Epithelial cell of prostate (primary cell): ENCODE measurements at regions not wholly inside any gene's neighbourhood (a gene's known extent, or its start where the extent isn't known, plus 50 kb on each side); places are given as distances from the start of the nearest gene placed in this dataset.
"Not testable (repeated sequence)": the region's sequence is repeated elsewhere in the genome, so short reads cannot be mapped to it uniquely, and the experiment has no call there.

Source experiments
- DNase-seq: peaks from one replicate; pipeline ENCODE4 v3.0.0-alpha.2; 2011; ENCODE audit warnings: low read depth, low spot score
- H3K27ac ChIP-seq: fragments of 450-650 bp; 2 replicates; pipeline ENCODE4 v1.5.1; 2017; ENCODE audit warnings: mild to moderate bottlenecking

DNA sequence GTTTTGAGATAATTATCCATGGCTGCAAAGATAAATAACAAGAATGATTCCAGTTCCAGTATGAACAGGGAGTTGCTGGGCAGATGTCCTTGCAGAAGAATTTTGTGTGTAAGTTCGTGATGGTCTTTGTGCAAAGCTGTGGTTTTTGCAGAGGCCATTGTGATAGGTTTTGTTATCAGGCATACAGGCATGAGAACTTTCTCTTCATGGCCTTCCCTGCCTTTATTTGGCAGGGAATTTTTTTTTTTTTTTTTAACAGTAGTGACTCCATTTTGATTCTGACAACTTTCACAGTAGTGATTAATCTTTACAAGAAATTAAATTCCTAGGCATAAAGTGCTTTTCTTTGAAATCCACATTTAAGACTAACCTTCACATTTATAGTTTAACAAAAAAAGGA is 1999.5 kb upstream of the CDH6 start:
- no peak overlapping the region for H3K27ac ChIP-seq
- no peak for DNase-seq

DNA sequence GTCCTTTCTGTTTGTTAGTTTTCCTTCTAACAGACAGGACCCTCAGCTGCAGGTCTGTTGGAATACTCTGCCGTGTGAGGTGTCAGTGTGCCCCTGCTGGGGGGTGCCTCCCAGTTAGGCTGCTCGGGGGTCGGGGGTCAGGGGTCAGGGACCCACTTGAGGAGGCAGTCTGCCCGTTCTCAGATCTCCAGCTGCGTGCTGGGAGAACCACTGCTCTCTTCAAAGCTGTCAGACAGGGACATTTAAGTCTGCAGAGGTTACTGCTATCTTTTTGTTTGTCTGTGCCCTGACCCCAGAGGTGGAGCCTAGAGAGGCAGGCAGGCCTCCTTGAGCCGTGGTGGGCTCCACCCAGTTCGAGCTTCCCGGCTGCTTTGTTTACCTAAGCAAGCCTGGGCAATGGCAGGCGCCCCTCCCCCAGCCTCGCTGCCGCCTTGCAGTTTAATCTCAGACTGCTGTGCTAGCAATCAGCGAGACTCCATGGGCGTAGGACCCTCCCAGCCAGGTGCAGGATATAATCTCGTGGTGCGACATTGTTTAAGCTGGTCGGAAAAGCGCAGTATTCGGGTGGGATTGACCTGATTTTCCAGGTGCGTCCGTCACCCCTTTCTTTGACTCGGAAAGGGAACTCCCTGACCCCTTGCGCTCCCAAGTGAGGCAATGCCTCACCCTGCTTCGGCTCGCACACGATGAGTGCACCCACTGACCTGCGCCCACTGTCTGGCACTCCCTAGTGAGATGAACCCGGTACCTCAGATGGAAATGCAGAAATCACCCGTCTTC is 2002.0 kb upstream of the CDH6 start:
- not testable (repeated sequence) for DNase-seq, H3K27ac ChIP-seq

DNA sequence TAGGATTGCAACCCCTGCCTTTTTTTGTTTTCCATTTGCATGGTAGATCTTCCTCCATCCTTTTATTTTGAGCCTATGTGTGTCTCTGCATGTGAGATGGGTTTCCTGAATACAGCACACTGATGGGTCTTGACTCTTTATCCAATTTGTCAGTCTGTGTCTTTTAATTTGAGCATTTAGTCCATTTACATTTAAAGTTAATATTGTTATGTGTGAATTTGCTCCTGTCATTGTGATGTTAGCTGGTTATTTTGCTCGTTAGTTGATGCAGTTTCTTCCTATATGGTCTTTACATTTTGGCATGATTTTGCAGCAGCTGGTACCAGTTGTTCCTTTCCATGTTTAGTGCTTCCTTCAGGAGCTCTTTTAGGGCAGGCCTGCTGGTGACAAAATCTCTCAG is 2003.1 kb upstream of the CDH6 start:
- DNase-seq, H3K27ac ChIP-seq: not testable (repeated sequence)

DNA sequence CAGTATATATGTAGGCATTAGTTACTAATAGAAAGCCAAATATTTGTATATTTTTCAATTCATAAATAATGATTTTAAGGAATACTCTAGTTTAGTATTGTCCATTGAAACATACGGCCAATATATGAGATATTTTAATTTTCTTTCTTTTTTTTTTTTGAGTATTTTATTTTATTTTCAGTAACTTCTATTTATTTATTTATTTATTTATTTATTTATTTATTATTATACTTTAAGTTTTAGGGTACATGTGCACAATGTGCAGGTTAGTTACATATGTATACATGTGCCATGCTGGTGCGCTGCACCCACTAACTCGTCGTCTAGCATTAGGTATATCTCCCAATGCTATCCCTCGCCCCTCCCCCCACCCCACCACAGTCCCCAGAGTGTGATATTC is 2007.1 kb upstream of the CDH6 start:
- not testable (repeated sequence) for H3K27ac ChIP-seq, DNase-seq

DNA sequence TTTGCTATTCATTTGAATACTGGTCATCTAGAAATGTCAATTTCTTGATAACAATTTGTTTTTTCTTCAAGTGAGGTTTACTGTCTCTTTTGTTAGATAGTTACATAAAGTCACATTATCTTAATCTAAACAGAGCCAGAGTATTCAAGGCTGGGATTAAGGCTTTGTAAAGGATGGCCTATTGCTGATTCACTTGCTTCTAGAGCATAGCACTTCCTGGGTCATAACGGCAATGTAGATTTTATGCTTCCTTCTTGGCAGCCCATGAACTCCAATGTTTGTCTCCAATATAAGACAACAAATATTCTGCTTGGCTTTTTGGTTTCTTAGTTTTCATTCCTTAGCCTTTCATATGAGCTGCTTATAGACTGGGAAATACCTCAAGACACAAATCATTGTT is 2007.9 kb upstream of the CDH6 start:
- H3K27ac ChIP-seq: no peak overlapping the region
- no peak for DNase-seq

- DNase-seq: no peak
- H3K27ac ChIP-seq: no peak overlapping the region
Observed at GRCh38 chr5:29175774-29176173, 2017.7 kb upstream of the CDH6 start.

GRCh38 chr5:29170599-29170998 is 2022.9 kb upstream of the CDH6 start:
- DNase-seq: no peak
- H3K27ac ChIP-seq: no peak overlapping the region

- no peak for DNase-seq
- no peak overlapping the region for H3K27ac ChIP-seq
Observed at GRCh38 chr5:29169886-29170285, 2023.6 kb upstream of the CDH6 start.

- no peak overlapping the region for H3K27ac ChIP-seq
- no peak for DNase-seq
Observed at GRCh38 chr5:29162297-29162696, 2031.2 kb upstream of the CDH6 start.

DNA sequence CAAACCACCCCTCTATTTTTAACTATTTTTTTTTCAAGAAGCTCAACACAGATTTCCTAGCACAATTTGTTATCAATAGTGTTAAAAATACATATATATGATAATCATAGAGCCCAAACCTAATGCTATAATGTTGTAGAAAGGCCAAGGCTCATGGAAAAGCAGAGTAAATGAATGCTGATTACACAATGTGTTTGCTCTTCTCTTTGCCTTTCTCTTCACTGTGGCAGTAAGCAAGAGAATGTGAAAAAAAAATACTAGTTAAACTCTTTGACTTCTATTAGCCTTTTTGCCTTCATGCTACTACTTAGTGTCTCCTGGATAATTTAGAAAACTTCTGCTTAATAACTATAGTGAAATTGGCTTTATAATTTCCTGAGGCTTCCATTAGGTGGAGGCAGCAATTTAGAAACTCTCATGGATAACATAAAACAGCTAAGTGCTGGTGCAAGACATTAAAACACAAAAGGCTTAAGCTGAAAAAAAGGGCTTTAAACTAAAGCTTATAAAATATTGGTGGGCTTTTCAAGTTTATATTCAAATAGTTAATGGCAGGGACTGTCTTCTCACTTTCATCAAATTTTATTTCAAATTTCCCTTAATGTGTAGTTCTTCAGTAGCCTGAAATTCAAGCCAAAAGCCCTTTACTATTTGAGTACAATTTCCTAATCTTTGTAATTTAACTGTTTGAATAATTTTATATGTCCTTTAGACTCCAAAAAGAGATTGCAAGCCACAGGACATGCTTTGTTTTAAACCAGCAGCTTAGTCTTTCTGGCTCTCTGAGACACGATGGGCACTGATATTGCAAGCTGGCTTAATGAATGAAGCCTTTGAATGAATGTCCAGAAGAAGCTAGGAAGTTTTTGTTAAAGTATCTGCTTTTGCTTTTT is 2031.8 kb upstream of the CDH6 start:
- no peak for DNase-seq
- H3K27ac ChIP-seq: no peak overlapping the region

GRCh38 chr5:29157975-29158374 is 2035.5 kb upstream of the CDH6 start:
- no peak overlapping the region for H3K27ac ChIP-seq
- no peak for DNase-seq

- no peak overlapping the region for H3K27ac ChIP-seq
Observed at GRCh38 chr5:29150840-29151239, 2042.6 kb upstream of the CDH6 start.

GRCh38 chr5:29148581-29148980 is 2044.9 kb upstream of the CDH6 start:
- no peak for DNase-seq
- no peak overlapping the region for H3K27ac ChIP-seq

More at GRCh38 chr5:29150840-29151239, 2042.6 kb upstream of the CDH6 start:
- no peak for DNase-seq

DNA sequence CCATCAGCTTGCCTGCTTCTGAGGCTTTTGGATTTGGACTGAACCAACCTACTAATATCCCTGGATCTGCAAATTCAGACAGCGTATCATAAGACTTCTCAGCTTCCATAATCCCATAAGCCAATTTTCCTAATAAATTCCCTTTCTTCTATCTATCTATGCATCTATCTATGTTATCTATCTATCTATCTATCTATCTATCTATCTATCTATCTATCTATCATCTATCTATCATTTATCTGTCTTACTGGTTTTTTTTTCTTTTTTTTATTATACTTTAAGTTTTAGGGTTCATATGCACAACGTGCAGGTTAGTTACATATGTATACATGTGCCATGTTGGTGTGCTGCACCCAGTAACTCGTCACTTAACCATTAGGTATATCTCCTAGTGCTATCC is 2045.4 kb upstream of the CDH6 start:
- no peak for DNase-seq
- no peak overlapping the region for H3K27ac ChIP-seq

DNA sequence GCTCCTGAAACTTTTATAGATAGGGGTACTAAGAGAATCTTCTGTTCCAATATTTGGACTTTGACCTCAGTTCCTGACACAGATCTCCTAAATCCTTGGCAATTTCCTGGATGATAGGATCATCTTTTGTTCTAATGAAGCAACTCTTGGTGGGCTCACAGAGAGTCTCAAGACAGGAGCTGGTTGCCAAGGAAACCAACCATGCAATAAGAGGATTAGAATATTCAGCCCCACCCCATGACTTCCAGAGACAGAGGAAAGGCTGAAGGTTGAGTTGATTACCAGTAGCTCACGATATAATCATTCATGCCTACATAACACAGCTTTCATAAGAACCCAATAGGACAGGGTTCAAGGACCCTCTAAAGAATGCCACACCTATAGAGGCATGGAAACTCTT is 2050.2 kb upstream of the CDH6 start:
- no peak overlapping the region for H3K27ac ChIP-seq
- no peak for DNase-seq

DNA sequence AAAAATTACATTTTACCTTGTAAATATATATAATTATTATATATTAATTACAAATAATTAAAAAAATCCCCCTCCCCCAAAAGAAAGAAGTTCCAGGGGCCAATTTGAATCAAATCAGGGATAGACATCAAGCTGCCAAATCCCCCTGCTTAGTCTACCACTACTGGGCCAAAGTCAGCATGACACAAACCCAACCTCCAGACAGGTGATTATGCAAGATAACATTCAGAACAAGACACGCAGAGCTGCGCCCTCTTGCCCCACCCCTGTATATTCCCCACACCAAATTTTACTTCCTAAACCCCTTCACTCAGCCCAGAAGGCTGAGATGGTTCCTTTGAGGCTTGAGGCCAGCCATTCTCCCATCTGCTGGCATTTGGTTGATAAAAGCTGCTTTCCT is 2059.1 kb upstream of the CDH6 start:
- DNase-seq: no peak
- no peak overlapping the region for H3K27ac ChIP-seq

DNA sequence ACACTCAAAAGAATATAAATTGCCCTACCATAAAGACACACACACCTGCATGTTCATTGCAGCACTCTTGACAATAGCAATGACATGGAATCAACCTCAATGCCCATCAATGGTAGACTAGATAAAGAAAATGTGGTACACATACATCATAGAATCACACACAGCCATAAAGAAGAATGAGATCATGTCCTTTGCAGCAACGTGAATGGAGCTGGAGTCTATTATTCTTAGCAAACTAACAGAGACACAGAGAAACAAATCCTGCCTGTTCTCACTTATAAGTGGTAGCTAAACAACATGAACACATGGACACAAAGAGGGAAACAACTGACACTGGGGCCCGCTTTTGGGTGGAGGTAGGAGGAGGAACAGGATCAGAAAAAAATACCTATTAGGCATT is 2062.2 kb upstream of the CDH6 start:
- DNase-seq: no peak
- no peak overlapping the region for H3K27ac ChIP-seq

DNA sequence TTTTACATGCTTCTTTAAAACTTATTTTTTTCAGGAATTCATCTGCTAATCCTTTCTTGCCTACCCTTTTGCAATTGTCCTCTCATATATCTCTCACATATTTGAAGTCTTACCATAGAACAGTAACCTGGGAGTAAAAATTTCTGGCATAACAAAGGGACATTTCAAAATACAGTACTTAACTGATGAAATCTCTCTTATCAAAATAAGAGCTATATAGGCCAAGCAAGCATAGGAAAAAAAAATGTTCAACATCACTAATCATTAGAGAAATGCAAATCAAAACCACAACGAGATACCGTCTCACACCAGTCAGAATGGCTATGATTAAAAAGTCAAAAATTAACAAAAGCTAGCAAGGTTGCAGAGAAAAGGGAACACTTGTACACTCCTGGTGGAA is 2062.7 kb upstream of the CDH6 start:
- no peak overlapping the region for H3K27ac ChIP-seq
- DNase-seq: no peak

DNA sequence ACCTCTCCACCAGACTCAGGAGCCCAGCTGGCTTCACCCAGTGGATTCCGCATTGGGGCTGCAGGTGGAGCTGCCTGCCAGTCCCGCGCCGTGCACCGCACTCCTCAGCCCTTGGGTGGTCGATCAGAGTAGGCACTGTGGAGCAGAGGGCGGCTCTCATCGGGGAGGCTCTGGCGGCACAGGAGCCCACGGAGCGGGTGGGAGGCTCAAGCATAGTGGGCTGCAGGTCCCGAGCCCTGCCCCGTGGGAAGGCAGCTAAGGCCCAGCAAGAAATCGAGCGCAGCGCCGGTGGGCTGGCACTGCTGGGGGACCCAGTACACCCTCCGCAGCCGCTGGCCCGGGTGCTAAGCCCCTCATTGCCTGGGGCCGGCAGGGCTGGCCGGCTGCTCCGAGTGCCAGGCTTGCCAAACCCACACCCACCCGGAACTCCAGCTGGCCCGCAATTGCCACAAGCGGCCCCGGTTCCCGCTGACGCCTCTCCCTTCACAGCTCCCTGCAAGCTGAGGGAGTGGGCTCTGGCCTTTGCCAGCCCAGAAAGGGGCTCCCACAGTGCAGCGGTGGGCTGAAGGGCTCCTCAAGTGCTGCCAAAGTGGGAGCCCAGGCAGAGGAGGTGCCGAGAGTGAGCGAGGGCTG is 2065.8 kb upstream of the CDH6 start:
- H3K27ac ChIP-seq, DNase-seq: not testable (repeated sequence)

GRCh38 chr5:29126462-29126861 is 2067.0 kb upstream of the CDH6 start:
- H3K27ac ChIP-seq, DNase-seq: not testable (repeated sequence)

DNA sequence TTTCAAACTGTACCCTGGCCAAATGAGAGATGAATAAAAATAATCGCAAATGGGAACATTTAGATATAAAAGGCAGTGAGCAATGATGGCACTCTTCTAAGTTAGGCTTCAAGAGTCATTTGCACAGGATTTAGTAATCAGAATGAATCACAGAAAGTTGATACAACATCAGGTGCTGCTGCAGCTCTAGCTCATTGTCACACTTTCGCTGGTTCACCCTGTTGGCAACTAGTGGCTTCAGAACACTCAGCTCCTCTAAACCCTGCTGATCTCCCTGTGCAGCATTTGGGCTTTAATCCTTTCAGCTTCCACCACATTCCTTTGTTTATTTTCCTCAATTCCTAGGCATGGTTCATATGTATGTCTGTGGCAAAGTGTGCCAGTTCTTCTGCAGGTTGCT is 2071.2 kb upstream of the CDH6 start:
- no peak for DNase-seq
- H3K27ac ChIP-seq: no peak overlapping the region
